Midbrain (tissue), 1 donor: ENCODE measurements at regions not wholly inside any gene's neighbourhood (a gene's known extent, or its start where the extent isn't known, plus 50 kb on each side); places are given as distances from the start of the nearest gene placed in this dataset.

Experiments used
- DNase-seq: peaks from one replicate; lab custom pipeline; 2025; lab: John Stamatoyannopoulos, UW

GRCh38 chr21:22399681-22400514, 1401.7 kb downstream of the NCAM2 start:
- DNase-seq: no peak

DNA sequence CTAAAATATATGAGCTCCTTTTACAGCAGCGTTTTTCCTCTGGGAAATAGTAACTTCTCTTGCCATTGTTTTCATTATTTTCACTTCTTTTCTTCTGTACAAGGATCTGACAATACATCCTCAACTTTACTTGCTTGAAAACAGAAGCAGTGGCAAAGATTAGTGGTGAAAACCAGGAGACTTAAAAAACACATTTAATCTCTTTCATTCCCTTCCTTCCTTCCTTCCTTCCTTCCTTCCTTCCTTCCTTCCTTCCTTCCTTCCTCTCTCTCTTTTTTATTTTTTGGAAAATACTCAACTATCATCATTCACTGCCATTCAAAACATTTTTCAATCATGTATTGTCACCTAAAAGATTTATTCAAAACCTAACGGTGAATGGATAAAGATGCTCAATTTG, 1411.4 kb downstream of the NCAM2 start:
- no peak for DNase-seq

- no peak for DNase-seq
These were observed 1418.3 kb downstream of the NCAM2 start for GRCh38 chr21:22416555-22416954.

DNA sequence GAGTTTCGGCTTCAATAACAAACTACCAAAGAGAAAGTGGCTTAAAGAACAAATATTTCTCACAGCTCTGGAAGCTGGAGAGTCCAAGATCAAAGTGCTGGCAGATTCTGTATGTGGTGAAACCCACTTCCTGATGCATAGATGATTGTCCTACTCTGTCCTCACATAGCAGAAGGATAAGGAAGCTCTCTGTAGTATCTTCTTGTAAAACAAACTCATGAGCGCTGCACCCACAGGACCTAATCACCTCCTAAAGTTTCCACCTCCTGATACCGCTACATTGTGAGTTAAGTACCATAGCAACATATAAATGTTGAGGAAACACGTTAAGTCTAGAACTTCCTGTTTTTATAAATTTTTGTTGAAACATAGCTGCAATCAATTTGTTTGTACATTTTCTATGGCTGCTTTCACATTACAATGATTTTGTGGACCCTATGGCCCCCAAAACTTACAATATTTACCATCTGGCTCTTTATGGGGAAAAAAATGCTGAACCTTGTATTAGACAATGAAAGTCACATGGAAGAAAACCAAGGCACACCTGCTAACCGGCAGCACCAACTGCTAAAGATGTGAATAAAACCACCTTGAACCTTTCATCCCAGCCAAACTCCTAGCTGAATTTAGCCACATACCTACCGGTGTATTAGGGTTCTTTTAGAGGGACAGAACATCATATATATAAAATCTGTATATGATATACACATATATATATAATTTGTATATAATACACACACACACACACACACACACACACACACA, 1423.4 kb downstream of the NCAM2 start:
- DNase-seq: no peak

DNA sequence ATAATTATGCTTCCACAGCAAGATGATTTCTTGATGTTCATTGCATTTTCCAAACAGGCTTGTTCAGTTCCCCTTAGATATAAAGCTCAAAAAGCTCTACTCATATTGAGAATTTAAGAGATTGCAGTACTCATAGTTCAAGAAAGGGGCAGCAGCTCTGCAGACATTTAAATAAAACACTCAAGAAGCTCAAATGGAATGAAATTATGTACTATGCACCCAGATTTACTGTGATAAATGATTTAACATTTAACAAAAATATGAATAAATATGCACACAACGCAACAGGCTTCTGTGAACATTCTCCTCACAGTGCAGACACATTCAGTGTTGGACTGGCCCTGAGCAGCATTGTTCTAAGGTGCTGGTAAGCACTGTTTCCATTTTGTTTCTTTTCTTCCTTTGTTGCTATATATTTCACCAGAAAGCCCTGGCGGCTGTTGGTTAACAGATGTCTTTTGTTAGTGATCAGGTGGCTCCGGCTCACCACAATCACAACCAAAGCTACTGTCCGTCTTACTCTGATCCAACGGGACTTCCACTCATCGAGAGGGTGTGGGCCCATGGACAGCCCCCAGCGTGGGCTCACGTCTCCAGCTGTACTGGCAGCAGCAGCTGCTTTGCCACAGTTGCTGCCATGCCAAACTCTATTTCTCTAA, 1440.3 kb downstream of the NCAM2 start:
- DNase-seq: no peak

DNA sequence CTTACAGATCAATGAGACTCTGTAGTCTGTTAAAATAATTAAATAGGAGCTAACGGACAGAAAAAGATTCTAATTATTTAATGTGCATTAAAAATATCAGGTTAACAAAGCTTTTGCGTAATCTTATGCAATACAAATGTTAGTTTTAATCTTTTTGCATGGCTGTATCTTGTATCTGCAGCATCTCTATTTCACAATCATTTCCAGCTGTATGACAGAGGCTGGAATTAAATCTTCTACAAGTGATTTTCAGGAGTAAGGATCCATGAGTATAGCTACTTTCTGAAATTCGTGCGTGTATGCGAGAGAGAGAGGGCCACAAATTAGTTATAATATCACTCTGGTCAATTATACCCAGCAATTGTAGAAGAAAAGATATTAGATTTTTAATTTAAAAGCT, 1446.8 kb downstream of the NCAM2 start:
- DNase-seq: no peak

GRCh38 chr21:22450507-22450906, 1452.3 kb downstream of the NCAM2 start:
- DNase-seq: no peak

DNA sequence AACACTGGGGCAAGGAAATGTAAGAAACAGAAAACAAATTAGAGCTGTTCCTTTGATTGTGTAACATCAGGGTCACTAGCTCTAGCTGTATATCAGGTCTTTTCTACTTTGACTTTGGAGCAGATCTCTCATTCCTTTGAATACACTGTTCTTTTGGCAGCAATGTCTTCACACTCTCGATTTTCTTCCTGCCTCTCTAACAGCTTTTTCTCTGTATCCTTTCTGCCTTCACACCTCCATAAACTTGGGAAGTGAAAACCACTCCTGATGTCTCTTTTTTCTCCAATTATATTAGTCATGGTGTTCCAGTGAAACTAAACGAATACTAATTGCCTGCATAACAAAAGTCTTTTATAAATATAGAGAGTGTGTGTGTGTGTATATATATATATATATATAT, 1458.0 kb downstream of the NCAM2 start:
- no peak for DNase-seq

- DNase-seq: no peak
These were observed 1470.7 kb downstream of the NCAM2 start for GRCh38 chr21:22468893-22469292.

GRCh38 chr21:22474403-22474802, 1476.2 kb downstream of the NCAM2 start:
- no peak for DNase-seq

DNA sequence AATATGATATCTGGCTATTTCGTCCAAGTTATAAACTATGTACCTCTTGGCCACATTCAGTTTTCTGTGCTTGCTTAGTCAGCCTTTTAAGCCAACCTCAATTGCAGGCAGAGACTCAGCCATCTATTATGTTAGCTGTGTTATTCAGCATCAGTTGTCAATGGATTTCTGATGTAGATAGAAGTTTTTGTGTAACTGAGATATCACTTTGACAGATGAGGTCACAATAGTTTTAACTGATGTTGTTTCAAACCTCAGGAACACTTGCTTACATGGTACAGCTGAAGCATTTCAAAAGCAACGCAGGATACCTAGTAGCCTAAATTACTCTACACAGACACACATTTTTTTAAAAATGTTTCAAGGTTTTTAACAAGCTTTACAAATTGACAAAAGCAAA, 1478.0 kb downstream of the NCAM2 start:
- no peak for DNase-seq

- no peak for DNase-seq
These were observed 1478.8 kb downstream of the NCAM2 start for GRCh38 chr21:22476726-22477646.

DNA sequence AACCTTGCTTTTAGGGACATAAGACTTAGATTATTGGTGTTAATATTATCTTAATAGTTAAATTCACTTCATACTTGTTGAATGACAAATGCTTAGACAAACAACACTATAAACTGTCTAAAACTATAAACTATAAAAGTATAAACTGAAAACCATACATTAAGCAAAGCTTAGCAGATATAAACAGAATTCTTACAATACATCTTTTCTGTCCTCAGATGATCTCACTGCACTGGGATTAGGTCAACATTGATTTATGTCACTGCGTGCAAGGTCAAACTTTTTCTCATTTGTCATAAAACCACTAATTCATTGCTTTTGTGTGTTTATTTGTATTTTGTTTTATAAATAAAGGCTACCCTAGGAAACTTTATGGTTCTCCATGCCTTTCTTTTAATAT, 1491.8 kb downstream of the NCAM2 start:
- no peak for DNase-seq

GRCh38 chr21:22516230-22516629, 1518.0 kb downstream of the NCAM2 start:
- DNase-seq: no peak

GRCh38 chr21:22535630-22536029, 1537.4 kb downstream of the NCAM2 start:
- no peak for DNase-seq

DNA sequence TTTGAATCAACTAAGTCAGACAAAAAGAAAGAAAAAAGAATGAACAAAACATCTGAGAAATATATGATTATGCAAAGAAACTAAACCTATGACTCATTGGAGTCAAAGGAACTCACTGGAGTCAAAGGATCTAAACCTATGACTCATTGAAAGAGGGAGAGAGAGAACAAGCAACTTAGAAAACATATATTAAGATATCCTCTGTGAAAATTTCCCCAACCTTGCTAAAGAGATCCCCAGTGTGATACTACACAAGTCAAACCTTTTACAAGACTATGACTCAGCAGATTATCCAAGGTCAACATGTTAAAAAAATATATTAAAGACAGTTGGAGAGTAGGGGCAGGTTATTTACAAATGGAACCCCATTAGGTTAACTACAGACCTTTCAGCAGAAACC, 1538.3 kb downstream of the NCAM2 start:
- DNase-seq: no peak

GRCh38 chr21:22544747-22545146, 1546.5 kb downstream of the NCAM2 start:
- DNase-seq: no peak

- no peak for DNase-seq
These were observed 1554.2 kb downstream of the NCAM2 start for GRCh38 chr21:22552390-22552789.

- DNase-seq: no peak
These were observed 1556.6 kb downstream of the NCAM2 start for GRCh38 chr21:22554690-22555316.

DNA sequence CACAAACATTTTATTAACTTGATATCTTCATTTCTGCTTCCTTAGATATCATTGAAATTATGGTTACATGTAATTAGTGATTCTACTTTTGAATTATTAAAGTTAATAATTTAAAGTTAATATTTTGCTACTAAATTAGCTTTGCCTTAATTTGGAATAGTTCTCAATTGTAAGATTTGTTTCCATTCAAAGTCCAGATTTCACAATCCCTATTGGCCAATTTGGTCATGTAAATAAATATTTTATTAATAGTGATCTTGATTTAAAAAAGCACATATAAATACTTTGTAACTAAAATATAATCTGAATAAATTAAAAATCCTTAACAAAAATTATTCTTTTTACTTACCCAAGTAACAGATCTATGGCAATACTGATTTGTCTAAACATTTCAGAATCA, 1558.6 kb downstream of the NCAM2 start:
- no peak for DNase-seq

- DNase-seq: no peak
These were observed 1563.7 kb downstream of the NCAM2 start for GRCh38 chr21:22561946-22562345.
